Gastrocnemius medialis (tissue), 4 donors: ENCODE measurements at regions not wholly inside any gene's neighbourhood (a gene's known extent, or its start where the extent isn't known, plus 50 kb on each side); places are given as distances from the start of the nearest gene placed in this dataset.
A peak's percentile ranks its signal among the peaks of the same experiment; 100 is the strongest.

Experiments used
- ATAC-seq, 2 donors: fragments of 150-250 bp; one replicate each; pipeline ENCODE4 v1.9.1; 2016
- DNase-seq, 2 donors: peaks; one replicate each; pipeline ENCODE4 v3.0.0-alpha.2; 2019
- H3K27ac ChIP-seq, 4 donors: fragments of 200-600 bp; sonication (generic); 1 replicate in 1 of 4; 2 replicates in 3 of 4; pipeline ENCODE4 v1.5.1; 2016 to 2018; ENCODE audit warnings: mild to moderate bottlenecking in 2 of 4, moderate library complexity in 1 of 4
- H3K27me3 ChIP-seq, 3 donors: fragments of 200-600 bp; sonication (generic) in 2 of 3; 1 replicate in 1 of 3; 2 replicates in 2 of 3; pipeline versions ENCODE4 v1.5.1 to v1.6.0; 2016 to 2019; ENCODE audit warnings: mild to moderate bottlenecking in 1 of 3, moderate library complexity in 1 of 3
- H3K36me3 ChIP-seq, 2 donors: fragments of 200-600 bp; sonication (generic) in 1 of 2; one replicate each; pipeline ENCODE4 v1.5.1; 2017 to 2018
- H3K4me1 ChIP-seq, 2 donors: fragments of 200-600 bp; sonication (generic) in 1 of 2; one replicate each; pipeline ENCODE4 v1.5.1; 2016 to 2017; ENCODE audit warnings: mild to moderate bottlenecking in 2 of 2
- H3K4me3 ChIP-seq, 4 donors: fragments of 200-600 bp; sonication (generic) in 3 of 4; 1 replicate in 1 of 4; 2 replicates in 3 of 4; pipeline ENCODE4 v1.5.1; 2016 to 2019; ENCODE audit warnings: mild to moderate bottlenecking in 2 of 4
- H3K9me3 ChIP-seq, 3 donors: fragments of 200-600 bp; sonication (generic) in 2 of 3; 1 replicate in 1 of 3; 2 replicates in 2 of 3; pipeline ENCODE4 v1.5.1; 2016 to 2019
- POLR2A ChIP-seq, 2 donors: fragments of 450-650 bp; IDR thresholded peaks; one replicate each; pipeline ENCODE4 v1.6.1; 2017; ENCODE audit warnings: antibody characterized with exemption in 2 of 2, mild to moderate bottlenecking in 2 of 2, moderate library complexity in 2 of 2
- in situ Hi-C, 4 donors: fragments of 200-750 bp; cut with MboI; loops; one replicate each; pipeline versions ENCODE4 v1.15.0 to v1.8.0; 2017; ENCODE audit warnings: low sequenced_read_pairs in 4 of 4
- intact Hi-C: fragments of 100-400 bp; cut with DNase I; formaldehyde crosslinking; loops from one replicate; pipeline ENCODE4 v1.15.1; 2023; ENCODE audit warnings: low total_unique reads
- TF ChIP-seq, protein P1 (sequence below), 5 experiments: fragments of 450-650 bp in 3 of 5; fragments of 200-600 bp in 2 of 5; sonication (generic) in 2 of 5; IDR thresholded peaks in 4 of 5; conservative IDR thresholded peaks in 1 of 5; 1 replicate in 4 of 5; 2 replicates in 1 of 5; pipeline ENCODE4 v1.5.1; 2016 to 2019; ENCODE audit warnings: antibody characterized with exemption in 5 of 5, mild to moderate bottlenecking in 3 of 5, moderate library complexity in 3 of 5

GRCh38 chr2:47260971-47261370 is 84.7 kb upstream of the CALM2 start:
- intact Hi-C loops: no loop called here
- TF ChIP-seq, protein P1, sequence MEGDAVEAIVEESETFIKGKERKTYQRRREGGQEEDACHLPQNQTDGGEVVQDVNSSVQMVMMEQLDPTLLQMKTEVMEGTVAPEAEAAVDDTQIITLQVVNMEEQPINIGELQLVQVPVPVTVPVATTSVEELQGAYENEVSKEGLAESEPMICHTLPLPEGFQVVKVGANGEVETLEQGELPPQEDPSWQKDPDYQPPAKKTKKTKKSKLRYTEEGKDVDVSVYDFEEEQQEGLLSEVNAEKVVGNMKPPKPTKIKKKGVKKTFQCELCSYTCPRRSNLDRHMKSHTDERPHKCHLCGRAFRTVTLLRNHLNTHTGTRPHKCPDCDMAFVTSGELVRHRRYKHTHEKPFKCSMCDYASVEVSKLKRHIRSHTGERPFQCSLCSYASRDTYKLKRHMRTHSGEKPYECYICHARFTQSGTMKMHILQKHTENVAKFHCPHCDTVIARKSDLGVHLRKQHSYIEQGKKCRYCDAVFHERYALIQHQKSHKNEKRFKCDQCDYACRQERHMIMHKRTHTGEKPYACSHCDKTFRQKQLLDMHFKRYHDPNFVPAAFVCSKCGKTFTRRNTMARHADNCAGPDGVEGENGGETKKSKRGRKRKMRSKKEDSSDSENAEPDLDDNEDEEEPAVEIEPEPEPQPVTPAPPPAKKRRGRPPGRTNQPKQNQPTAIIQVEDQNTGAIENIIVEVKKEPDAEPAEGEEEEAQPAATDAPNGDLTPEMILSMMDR (IDR thresholded peaks at IDR 0.05 in 4 of 5, conservative IDR thresholded peaks at IDR 0.05 in 1 of 5): no peak
- no peak for TF ChIP-seq POLR2A (IDR thresholded peaks at IDR 0.05)
- in situ Hi-C loops: no loop called here
- Histone ChIP-seq H3K36me3 (no peaks in the 10 kb centered on the region), H3K27me3 (no peaks in the 10 kb centered on the region), H3K27ac (no peak overlapping the region), H3K4me3 (no peak overlapping the region), H3K4me1 (no peaks in the 10 kb centered on the region), H3K9me3 (no peaks in the 10 kb centered on the region)
- ATAC-seq (no peak), DNase-seq (no peak)

DNA sequence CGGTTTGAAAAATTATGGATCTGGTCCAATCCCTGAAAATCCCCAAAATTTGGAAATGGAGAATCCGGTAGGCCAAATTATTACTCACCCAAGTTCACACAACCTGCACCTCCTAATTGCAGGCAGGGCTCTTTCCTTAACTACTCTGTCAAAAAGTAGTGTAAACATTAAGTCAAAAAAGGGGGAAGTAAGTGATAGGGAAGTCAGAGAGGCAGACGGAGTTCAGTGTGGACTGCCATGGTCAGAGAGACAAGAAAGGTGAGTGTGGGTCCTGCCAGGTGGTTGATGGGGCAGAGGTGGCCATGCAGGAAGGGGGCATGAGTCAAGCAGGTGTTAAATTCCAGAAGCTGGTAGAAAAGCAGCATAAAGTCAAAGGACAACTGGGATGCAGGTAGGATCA is 83.5 kb upstream of the CALM2 start:
- H3K36me3 ChIP-seq: no peaks in the 10 kb centered on the region
- H3K9me3 ChIP-seq: no peaks in the 10 kb centered on the region
- no peak overlapping the region for H3K4me3 ChIP-seq
- intact Hi-C loops (no loop called here), in situ Hi-C loops (no loop called here)
- H3K27me3 ChIP-seq: no peaks in the 10 kb centered on the region
- H3K27ac ChIP-seq: no peak overlapping the region
- H3K4me1 ChIP-seq: no peaks in the 10 kb centered on the region
- DNase-seq (no peak), ATAC-seq (no peak)
- TF ChIP-seq, protein P1 (IDR thresholded peaks at IDR 0.05 in 4 of 5, conservative IDR thresholded peaks at IDR 0.05 in 1 of 5): no peak
- TF ChIP-seq POLR2A (IDR thresholded peaks at IDR 0.05): no peak

DNA sequence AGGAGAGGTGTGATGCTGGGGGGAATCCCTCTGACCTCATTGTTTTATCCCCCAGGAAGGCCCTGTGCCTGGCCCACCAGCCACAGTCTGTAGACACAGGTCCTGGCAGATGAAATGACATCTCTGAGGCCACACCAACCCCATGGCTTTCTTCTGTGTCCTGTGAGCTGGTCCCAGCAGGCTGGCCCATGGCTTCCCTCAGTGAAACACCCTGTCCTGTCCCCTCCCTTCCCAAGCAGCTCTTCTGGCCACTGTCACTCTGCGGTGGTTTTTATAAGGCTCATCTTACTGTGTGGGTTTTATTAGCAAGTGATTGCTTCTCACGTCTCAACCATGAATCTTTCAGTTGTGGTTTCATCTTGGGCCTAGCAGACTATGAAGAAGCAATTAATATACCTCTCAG is 81.6 kb upstream of the CALM2 start:
- Histone ChIP-seq H3K9me3 (no peaks in the 10 kb centered on the region), H3K27ac (peak overlapping the region in 1 of 4 donors; percentile 14), H3K27me3 (no peaks in the 10 kb centered on the region), H3K36me3 (no peaks in the 10 kb centered on the region), H3K4me3 (no peak overlapping the region), H3K4me1 (no peaks in the 10 kb centered on the region)
- DNase-seq (no peak), ATAC-seq (peak; percentile 46 to 73)
- intact Hi-C loops: no loop called here
- TF ChIP-seq, protein P1 (IDR thresholded peaks at IDR 0.05 in 4 of 5, conservative IDR thresholded peaks at IDR 0.05 in 1 of 5): no peak
- no peak for TF ChIP-seq POLR2A (IDR thresholded peaks at IDR 0.05)
- in situ Hi-C loops: no loop called here

GRCh38 chr2:47256416-47257087 is 80.2 kb upstream of the CALM2 start:
- in situ Hi-C loops (no loop called here), intact Hi-C loops (no loop called here)
- TF ChIP-seq, protein P1 (IDR thresholded peaks at IDR 0.05 in 4 of 5, conservative IDR thresholded peaks at IDR 0.05 in 1 of 5): no peak
- no peak for TF ChIP-seq POLR2A (IDR thresholded peaks at IDR 0.05)
- no peak overlapping the region for H3K4me3 ChIP-seq
- no peaks in the 10 kb centered on the region for H3K27me3 ChIP-seq
- no peaks in the 10 kb centered on the region for H3K36me3 ChIP-seq
- DNase-seq (no peak), ATAC-seq (no peak)
- H3K4me1 ChIP-seq: no peaks in the 10 kb centered on the region
- H3K27ac ChIP-seq: no peak overlapping the region
- no peaks in the 10 kb centered on the region for H3K9me3 ChIP-seq

DNA sequence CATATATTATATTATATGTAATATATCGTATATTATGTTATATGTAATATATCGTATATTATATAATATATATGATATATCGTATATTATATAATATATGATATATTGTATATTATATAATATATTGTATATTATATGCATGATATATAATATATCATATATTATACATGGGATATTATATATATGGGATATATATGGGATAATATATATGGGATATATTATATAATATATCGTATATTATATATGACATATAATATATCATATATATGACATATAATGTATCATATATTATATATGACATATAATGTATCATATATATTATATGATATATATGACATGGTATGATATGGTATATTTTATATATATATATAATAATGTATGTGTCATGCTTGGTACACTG is 79.5 kb upstream of the CALM2 start:
- no peaks in the 10 kb centered on the region for H3K27me3 ChIP-seq
- intact Hi-C loops: no loop called here
- no peak overlapping the region for H3K27ac ChIP-seq
- H3K4me1 ChIP-seq: no peaks in the 10 kb centered on the region
- no peaks in the 10 kb centered on the region for H3K36me3 ChIP-seq
- ATAC-seq (no peak), DNase-seq (no peak)
- no peak overlapping the region for H3K4me3 ChIP-seq
- H3K9me3 ChIP-seq: no peaks in the 10 kb centered on the region
- in situ Hi-C loops: no loop called here
- no peak for TF ChIP-seq POLR2A (IDR thresholded peaks at IDR 0.05)
- TF ChIP-seq, protein P1 (IDR thresholded peaks at IDR 0.05 in 4 of 5, conservative IDR thresholded peaks at IDR 0.05 in 1 of 5): no peak
